CD8-positive, alpha-beta memory T cell (primary cell): ENCODE measurements at regions not wholly inside any gene's neighbourhood (a gene's known extent, or its start where the extent isn't known, plus 50 kb on each side); places are given as distances from the start of the nearest gene placed in this dataset.

Source experiments
- CTCF ChIA-PET: fragments of 350-600 bp; sonication (Branson Sonifier 250); formaldehyde crosslinking; loops from one replicate; lab custom pipeline; 2021; ENCODE audit warnings: antibody characterized with exemption; lab: Charles Lee
- POLR2A ChIA-PET: fragments of 350-600 bp; sonication (Branson Sonifier 250); formaldehyde crosslinking; loops from one replicate; lab custom pipeline; 2021; ENCODE audit warnings: antibody characterized with exemption; lab: Charles Lee
- DNase-seq, 5 donors: peaks; one replicate each; pipeline versions ENCODE4 v3.0.0 to v3.0.0-alpha.2; 2020 to 2022; ENCODE audit warnings: mixed read lengths in 1 of 5
- H3K27ac ChIP-seq: one replicate; pipeline ENCODE4 v1.7.0; 2013; ENCODE audit warnings: low read depth, mild to moderate bottlenecking, low read length, moderate library complexity
- H3K27me3 ChIP-seq: 2 replicates; pipeline ENCODE4 v1.7.0; 2013; ENCODE audit warnings: low read length, mild to moderate bottlenecking; ENCODE audit not compliant: insufficient read depth, poor library complexity, severe bottlenecking
- H3K36me3 ChIP-seq: 2 replicates; pipeline ENCODE4 v1.7.0; 2013; ENCODE audit warnings: mild to moderate bottlenecking, low read length, moderate library complexity; ENCODE audit not compliant: insufficient read depth
- H3K4me1 ChIP-seq: 2 replicates; pipeline ENCODE4 v1.7.0; 2013; ENCODE audit warnings: mild to moderate bottlenecking, low read length, moderate library complexity; ENCODE audit not compliant: insufficient read depth
- H3K4me3 ChIP-seq: 2 replicates; pipeline ENCODE4 v1.7.0; 2013; ENCODE audit warnings: mild to moderate bottlenecking, low read length
- H3K9me3 ChIP-seq: 2 replicates; pipeline ENCODE4 v1.7.0; 2013; ENCODE audit warnings: mild to moderate bottlenecking, low read length
- H3K27ac Mint-ChIP-seq, 8 donors: one replicate each; pipeline ENCODE4 v1.8.0; 2020 to 2021; ENCODE audit warnings: mixed read lengths in 8 of 8, mild to moderate bottlenecking in 6 of 8, inconsistent platforms in 3 of 8, moderate library complexity in 3 of 8
- H3K27me3 Mint-ChIP-seq, 2 donors: one replicate each; pipeline ENCODE4 v1.8.0; 2020 to 2021; ENCODE audit warnings: mixed read lengths in 2 of 2, mild to moderate bottlenecking in 1 of 2, moderate library complexity in 1 of 2
- H3K36me3 Mint-ChIP-seq, 3 donors: one replicate each; pipeline ENCODE4 v1.8.0; 2020 to 2021; ENCODE audit warnings: mixed read lengths in 3 of 3, inconsistent platforms in 1 of 3, mild to moderate bottlenecking in 1 of 3
- H3K4me1 Mint-ChIP-seq, 3 donors: one replicate each; pipeline ENCODE4 v1.8.0; 2020 to 2021; ENCODE audit warnings: mixed read lengths in 3 of 3, inconsistent platforms in 1 of 3, mild to moderate bottlenecking in 1 of 3
- H3K4me3 Mint-ChIP-seq, 7 donors: one replicate each; pipeline ENCODE4 v1.8.0; 2020 to 2021; ENCODE audit warnings: mixed read lengths in 7 of 7, mild to moderate bottlenecking in 6 of 7, moderate library complexity in 4 of 7, inconsistent platforms in 2 of 7
- H3K9me3 Mint-ChIP-seq, 5 donors: one replicate each; pipeline ENCODE4 v1.8.0; 2020 to 2022; ENCODE audit warnings: mixed read lengths in 5 of 5, mild to moderate bottlenecking in 3 of 5, moderate library complexity in 2 of 5, inconsistent platforms in 1 of 5

- DNase-seq: no peak
- H3K27me3 ChIP-seq: no peaks in the 10 kb centered on the region
- Mint-ChIP-seq H3K9me3 (peaks cover 6 to 31% (median 15%) of the 10 kb centered on the region in 5 donors), H3K4me1 (no peaks in the 10 kb centered on the region), H3K4me3 (no peak overlapping the region), H3K27ac (no peak overlapping the region), H3K27me3 (no peaks in the 10 kb centered on the region), H3K36me3 (peaks cover 0 to 2% (median 0%) of the 10 kb centered on the region in 3 donors)
- CTCF ChIA-PET: no interaction called here
- POLR2A ChIA-PET: no interaction called here
- H3K4me1 ChIP-seq: no peaks in the 10 kb centered on the region
- no peak overlapping the region for H3K27ac ChIP-seq
- no peaks in the 10 kb centered on the region for H3K9me3 ChIP-seq
- H3K4me3 ChIP-seq: no peak overlapping the region
- H3K36me3 ChIP-seq: no peaks in the 10 kb centered on the region
Measured at GRCh38 chr4:132710971-132711370, 438.1 kb upstream of the PCDH10 start.

DNA sequence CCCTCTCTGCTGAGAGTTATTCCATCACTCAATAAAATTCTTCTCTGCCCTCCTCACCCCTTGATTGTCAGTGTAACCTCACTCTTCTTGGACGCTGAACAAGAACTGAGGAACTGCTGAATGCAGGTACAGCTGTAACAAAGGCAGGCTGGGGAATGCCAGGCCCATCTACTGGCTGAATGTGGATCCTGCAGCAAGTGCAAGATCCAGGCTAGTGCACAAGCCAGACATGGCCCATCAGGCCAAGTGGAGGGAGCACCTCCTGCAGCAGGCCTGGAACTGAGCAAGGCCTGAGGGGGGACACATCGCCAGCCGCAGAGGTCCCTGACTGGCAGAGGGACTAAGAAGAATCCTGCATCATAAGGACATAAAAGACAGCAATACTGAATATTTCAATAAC, 411.8 kb upstream of the PCDH10 start:
- Mint-ChIP-seq H3K27ac (no peak overlapping the region), H3K4me3 (no peak overlapping the region), H3K9me3 (peaks cover 2 to 18% (median 8%) of the 10 kb centered on the region in 5 donors), H3K27me3 (no peaks in the 10 kb centered on the region), H3K4me1 (no peaks in the 10 kb centered on the region), H3K36me3 (no peaks in the 10 kb centered on the region)
- Histone ChIP-seq H3K9me3 (no peaks in the 10 kb centered on the region), H3K4me3 (no peak overlapping the region), H3K36me3 (no peaks in the 10 kb centered on the region), H3K4me1 (no peaks in the 10 kb centered on the region), H3K27ac (no peak overlapping the region), H3K27me3 (no peaks in the 10 kb centered on the region)
- ChIA-PET CTCF (no interaction called here), POLR2A (no interaction called here)
- no peak for DNase-seq

DNA sequence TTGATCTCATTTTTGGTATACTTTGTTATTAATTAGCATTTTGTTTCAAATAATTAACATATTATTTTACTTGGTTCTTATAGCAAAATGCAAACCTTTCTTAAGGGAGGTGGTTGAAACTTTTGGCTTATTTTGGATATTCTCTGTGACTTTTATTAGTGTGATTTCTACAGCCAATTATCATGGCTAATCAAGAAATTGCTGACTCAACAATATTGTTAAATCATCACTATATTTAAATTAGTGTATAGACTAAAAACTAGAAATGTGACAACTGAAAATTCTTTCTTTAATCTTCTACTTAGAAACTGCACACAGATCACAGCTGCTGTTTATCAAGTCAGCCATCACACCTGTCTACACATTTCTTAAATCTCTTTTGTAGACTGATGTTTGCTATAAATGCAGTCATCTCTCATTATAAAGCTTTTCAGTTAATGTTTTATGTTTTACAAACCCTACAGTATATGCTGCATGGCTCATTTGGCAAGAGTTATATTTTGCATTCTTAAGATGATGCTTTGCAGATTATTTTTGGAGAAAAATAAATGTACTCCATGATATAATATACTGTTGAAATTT, 389.8 kb upstream of the PCDH10 start:
- no peak overlapping the region for H3K4me3 Mint-ChIP-seq

GRCh38 chr4:132763465-132763864, 385.6 kb upstream of the PCDH10 start:
- CTCF ChIA-PET: no interaction called here
- H3K4me3 Mint-ChIP-seq: no peak overlapping the region
- H3K27me3 Mint-ChIP-seq: peaks cover 0 to 2% of the 10 kb centered on the region in 2 donors
- no peaks in the 10 kb centered on the region for H3K36me3 ChIP-seq
- H3K4me3 ChIP-seq: no peak overlapping the region
- H3K27me3 ChIP-seq: no peaks in the 10 kb centered on the region
- H3K4me1 Mint-ChIP-seq: no peaks in the 10 kb centered on the region
- H3K4me1 ChIP-seq: no peaks in the 10 kb centered on the region
- no peak overlapping the region for H3K27ac ChIP-seq
- peaks cover 0 to 13% (median 9%) of the 10 kb centered on the region in 5 donors for H3K9me3 Mint-ChIP-seq
- H3K9me3 ChIP-seq: no peaks in the 10 kb centered on the region
- H3K36me3 Mint-ChIP-seq: no peaks in the 10 kb centered on the region
- POLR2A ChIA-PET: no interaction called here
- no peak overlapping the region for H3K27ac Mint-ChIP-seq
- no peak for DNase-seq

More for the DNA sequence above, 389.8 kb upstream of the PCDH10 start:
- no peak overlapping the region for H3K27ac ChIP-seq
- DNase-seq: no peak
- no peaks in the 10 kb centered on the region for H3K27me3 ChIP-seq
- no peaks in the 10 kb centered on the region for H3K4me1 ChIP-seq
- H3K9me3 ChIP-seq: no peaks in the 10 kb centered on the region
- no peaks in the 10 kb centered on the region for H3K4me1 Mint-ChIP-seq
- no peaks in the 10 kb centered on the region for H3K36me3 Mint-ChIP-seq
- H3K9me3 Mint-ChIP-seq: peaks cover 0 to 14% (median 7%) of the 10 kb centered on the region in 5 donors
- ChIA-PET CTCF (no interaction called here), POLR2A (no interaction called here)
- H3K4me3 ChIP-seq: no peak overlapping the region
- H3K27ac Mint-ChIP-seq: no peak overlapping the region
- no peaks in the 10 kb centered on the region for H3K36me3 ChIP-seq
- H3K27me3 Mint-ChIP-seq: no peaks in the 10 kb centered on the region

DNA sequence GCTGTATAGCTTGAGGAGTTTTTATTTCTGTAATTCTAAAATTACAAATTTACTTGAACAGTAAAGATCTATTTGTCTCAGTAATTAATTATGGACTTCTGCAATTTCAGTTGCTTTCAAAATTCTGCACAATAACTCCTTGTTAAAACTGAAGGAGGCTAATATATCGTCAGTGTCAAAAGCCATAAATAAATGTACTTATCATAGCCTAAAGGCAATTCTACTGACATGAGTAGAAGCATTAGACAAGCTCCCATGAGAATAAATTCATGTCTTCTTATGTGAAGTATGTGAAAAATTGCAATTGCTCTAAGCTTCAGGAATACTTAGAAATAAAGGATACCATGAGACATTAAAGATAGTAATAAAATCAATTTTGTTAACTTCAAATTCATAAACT, 381.2 kb upstream of the PCDH10 start:
- H3K4me1 Mint-ChIP-seq: no peaks in the 10 kb centered on the region

DNA sequence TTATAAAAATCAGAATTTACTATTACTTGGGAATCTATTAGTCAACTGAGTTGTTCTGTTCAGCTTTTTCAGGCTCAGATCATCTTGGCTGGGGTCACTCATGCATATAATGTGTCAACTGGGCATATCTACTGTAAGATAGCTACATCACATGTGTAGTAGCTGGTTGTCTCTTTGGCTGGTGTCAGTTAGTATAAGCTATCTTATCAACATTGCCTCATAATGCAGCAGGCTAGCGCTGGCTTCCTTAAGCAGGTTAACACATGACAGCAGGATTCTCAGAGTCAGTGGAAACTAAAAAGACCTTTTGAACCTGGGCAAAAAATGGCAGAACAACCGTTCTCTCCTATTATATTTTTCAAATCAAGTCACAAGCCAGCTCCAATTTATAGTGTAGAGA, 378.3 kb upstream of the PCDH10 start:
- Mint-ChIP-seq H3K4me3 (no peak overlapping the region), H3K27ac (no peak overlapping the region), H3K4me1 (no peaks in the 10 kb centered on the region), H3K9me3 (peaks cover 3 to 26% (median 12%) of the 10 kb centered on the region in 5 donors), H3K27me3 (peaks cover 0 to 2% of the 10 kb centered on the region in 2 donors), H3K36me3 (no peaks in the 10 kb centered on the region)
- POLR2A ChIA-PET: no interaction called here
- Histone ChIP-seq H3K27me3 (no peaks in the 10 kb centered on the region), H3K4me3 (no peak overlapping the region), H3K36me3 (no peaks in the 10 kb centered on the region), H3K9me3 (no peaks in the 10 kb centered on the region), H3K4me1 (no peaks in the 10 kb centered on the region), H3K27ac (no peak overlapping the region)
- no peak for DNase-seq
- CTCF ChIA-PET: no interaction called here

More for the DNA sequence above, 381.2 kb upstream of the PCDH10 start:
- ChIA-PET CTCF (no interaction called here), POLR2A (no interaction called here)
- H3K27ac ChIP-seq: no peak overlapping the region
- no peak overlapping the region for H3K4me3 ChIP-seq
- no peak for DNase-seq
- Mint-ChIP-seq H3K4me3 (no peak overlapping the region), H3K27me3 (peaks cover 0 to 2% of the 10 kb centered on the region in 2 donors), H3K9me3 (peaks cover 2 to 24% (median 10%) of the 10 kb centered on the region in 5 donors), H3K27ac (no peak overlapping the region), H3K36me3 (no peaks in the 10 kb centered on the region)
- no peaks in the 10 kb centered on the region for H3K4me1 ChIP-seq
- H3K27me3 ChIP-seq: no peaks in the 10 kb centered on the region
- no peaks in the 10 kb centered on the region for H3K36me3 ChIP-seq
- no peaks in the 10 kb centered on the region for H3K9me3 ChIP-seq

DNA sequence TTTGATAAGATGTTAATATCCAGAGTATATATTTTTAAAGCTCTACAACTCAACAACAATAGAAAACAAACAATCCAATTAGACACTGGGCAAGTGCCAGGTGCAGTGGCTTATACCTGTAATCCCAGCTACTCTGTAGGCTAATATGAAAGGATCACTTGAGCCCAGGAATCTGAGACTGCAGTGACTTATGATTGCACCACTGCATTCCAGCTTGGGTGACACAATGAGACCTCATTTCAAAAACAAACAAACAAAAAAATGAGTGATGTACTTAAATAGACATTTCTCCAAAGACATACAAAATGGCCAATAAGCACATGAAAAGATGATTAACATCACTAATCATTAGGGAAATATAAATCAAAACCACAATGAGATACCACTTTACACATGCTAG, 356.8 kb upstream of the PCDH10 start:
- CTCF ChIA-PET: no interaction called here

GRCh38 chr4:132797856-132798255, 351.2 kb upstream of the PCDH10 start:
- H3K4me1 Mint-ChIP-seq: no peaks in the 10 kb centered on the region
- no peaks in the 10 kb centered on the region for H3K27me3 ChIP-seq
- H3K4me3 Mint-ChIP-seq: no peak overlapping the region
- no peaks in the 10 kb centered on the region for H3K9me3 ChIP-seq
- no peaks in the 10 kb centered on the region for H3K27me3 Mint-ChIP-seq
- ChIA-PET POLR2A (no interaction called here), CTCF (no interaction called here)
- H3K9me3 Mint-ChIP-seq: peaks cover 0 to 25% (median 9%) of the 10 kb centered on the region in 5 donors
- no peak overlapping the region for H3K27ac ChIP-seq
- H3K4me1 ChIP-seq: no peaks in the 10 kb centered on the region
- no peaks in the 10 kb centered on the region for H3K36me3 Mint-ChIP-seq
- H3K27ac Mint-ChIP-seq: no peak overlapping the region
- no peaks in the 10 kb centered on the region for H3K36me3 ChIP-seq
- H3K4me3 ChIP-seq: no peak overlapping the region
- no peak for DNase-seq

More for the DNA sequence above, 356.8 kb upstream of the PCDH10 start:
- H3K4me1 Mint-ChIP-seq: no peaks in the 10 kb centered on the region
- H3K4me3 ChIP-seq: no peak overlapping the region
- no peak for DNase-seq
- POLR2A ChIA-PET: no interaction called here
- H3K4me1 ChIP-seq: no peaks in the 10 kb centered on the region
- no peaks in the 10 kb centered on the region for H3K36me3 ChIP-seq
- no peaks in the 10 kb centered on the region for H3K27me3 Mint-ChIP-seq
- no peaks in the 10 kb centered on the region for H3K27me3 ChIP-seq
- no peak overlapping the region for H3K4me3 Mint-ChIP-seq
- peaks cover 5 to 28% (median 10%) of the 10 kb centered on the region in 5 donors for H3K9me3 Mint-ChIP-seq
- no peaks in the 10 kb centered on the region for H3K36me3 Mint-ChIP-seq
- no peak overlapping the region for H3K27ac ChIP-seq
- no peaks in the 10 kb centered on the region for H3K9me3 ChIP-seq
- no peak overlapping the region for H3K27ac Mint-ChIP-seq
